ENCODE measurements at regions not wholly inside any gene's neighbourhood (a gene's known extent, or its start where the extent isn't known, plus 50 kb on each side); places are given as distances from the start of the nearest gene placed in this dataset.

DNA sequence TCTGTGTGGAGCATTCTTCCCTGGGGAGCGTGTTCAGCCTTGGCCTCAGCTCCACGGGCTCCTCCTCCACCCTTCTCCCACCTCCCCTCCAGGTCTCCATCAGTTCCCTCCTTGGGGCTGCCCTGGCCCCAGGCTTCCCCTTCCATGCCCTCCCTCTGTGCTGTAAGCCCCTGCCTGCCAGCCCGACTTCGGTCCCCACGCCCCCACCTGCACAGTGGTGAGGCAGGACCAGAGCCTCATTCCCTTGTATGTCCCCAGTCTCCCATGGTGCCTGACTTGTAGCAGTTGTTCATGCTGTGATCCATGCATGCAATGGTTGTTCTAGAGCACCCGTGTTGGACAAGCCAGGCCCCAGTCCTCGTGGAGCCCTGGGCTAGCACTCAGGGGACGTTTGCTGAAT, 199.4 kb downstream of the RBFOX3 start:
- TF ChIP-seq EZH2 (IDR thresholded peaks at IDR 0.05; ENCODE audit: insufficient read depth, poor library complexity, severe bottlenecking) (no peak), EZH2phosphoT487 (IDR thresholded peaks at IDR 0.05; ENCODE audit: insufficient read depth, low read depth) (no peak)

All from GM23248 (cell line).